BE2C (cell line): ENCODE measurements at regions not wholly inside any gene's neighbourhood (a gene's known extent, or its start where the extent isn't known, plus 50 kb on each side); places are given as distances from the start of the nearest gene placed in this dataset.
"Not testable (repeated sequence)": the region's sequence is repeated elsewhere in the genome, so short reads cannot be mapped to it uniquely, and the experiment has no call there.

ENCODE experiments used
- DNase-seq: peaks from one replicate; pipeline ENCODE4 v3.0.0-alpha.2; 2020
- H3K27me3 ChIP-seq: fragments of 250-450 bp; sonication (Bioruptor Pico); 2 replicates; pipeline ENCODE4 v1.5.1; 2020; ENCODE audit warnings: mild to moderate bottlenecking
- H3K36me3 ChIP-seq: fragments of 250-450 bp; sonication (Bioruptor Pico); 2 replicates; pipeline ENCODE4 v1.5.1; 2020; ENCODE audit warnings: mild to moderate bottlenecking
- H3K4me1 ChIP-seq: fragments of 250-450 bp; sonication (Bioruptor Pico); 2 replicates; pipeline ENCODE4 v1.5.1; 2020
- H3K4me3 ChIP-seq: 2 replicates; pipeline ENCODE4 v1.5.1; 2011; ENCODE audit warnings: low read depth, low read length
- H3K9me3 ChIP-seq: fragments of 250-450 bp; sonication (Bioruptor Pico); 2 replicates; pipeline ENCODE4 v1.5.1; 2020
- CTCF ChIP-seq: IDR thresholded peaks from 2 replicates; pipeline ENCODE4 v1.5.1; 2012; ENCODE audit warnings: mild to moderate bottlenecking, low read depth, low read length

- H3K4me1 ChIP-seq = no peaks in the 10 kb centered on the region
- no peak overlapping the region for H3K4me3 ChIP-seq
- no peaks in the 10 kb centered on the region for H3K27me3 ChIP-seq
- no peak for TF ChIP-seq CTCF
- H3K9me3 ChIP-seq = no peaks in the 10 kb centered on the region
- no peak for DNase-seq
- H3K36me3 ChIP-seq = no peaks in the 10 kb centered on the region
Observed at GRCh38 chr5:67876371-67876770, 339.2 kb upstream of the PIK3R1 start.

DNA sequence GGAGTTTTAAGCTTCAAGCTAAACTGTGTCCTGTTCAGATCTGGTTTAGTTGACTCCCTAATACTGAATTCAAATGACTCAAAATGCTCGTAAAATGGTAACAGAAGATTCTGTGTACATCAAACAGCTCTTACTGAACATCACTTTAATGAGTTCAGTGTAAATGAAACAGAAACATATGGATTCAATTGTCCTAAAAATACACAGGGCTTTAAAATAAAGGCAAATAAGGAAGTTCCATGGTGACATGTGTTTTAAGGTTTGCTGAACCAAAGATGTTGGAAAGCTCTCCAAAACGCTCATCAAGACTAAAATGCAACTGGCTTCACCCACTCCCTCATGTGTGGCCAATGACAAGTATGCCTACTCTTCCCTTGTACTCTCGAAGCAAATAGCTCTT is 340.0 kb upstream of the PIK3R1 start:
- Histone ChIP-seq H3K4me3 (no peak overlapping the region), H3K4me1 (no peaks in the 10 kb centered on the region), H3K9me3 (no peaks in the 10 kb centered on the region), H3K36me3 (no peaks in the 10 kb centered on the region), H3K27me3 (no peaks in the 10 kb centered on the region)
- no peak for TF ChIP-seq CTCF
- DNase-seq = no peak

- H3K4me3 ChIP-seq = no peak overlapping the region
- H3K27me3 ChIP-seq = no peaks in the 10 kb centered on the region
- no peak for DNase-seq
- no peaks in the 10 kb centered on the region for H3K4me1 ChIP-seq
- no peaks in the 10 kb centered on the region for H3K36me3 ChIP-seq
- TF ChIP-seq CTCF = no peak
- no peaks in the 10 kb centered on the region for H3K9me3 ChIP-seq
Observed at GRCh38 chr5:67873935-67874334, 341.6 kb upstream of the PIK3R1 start.

DNA sequence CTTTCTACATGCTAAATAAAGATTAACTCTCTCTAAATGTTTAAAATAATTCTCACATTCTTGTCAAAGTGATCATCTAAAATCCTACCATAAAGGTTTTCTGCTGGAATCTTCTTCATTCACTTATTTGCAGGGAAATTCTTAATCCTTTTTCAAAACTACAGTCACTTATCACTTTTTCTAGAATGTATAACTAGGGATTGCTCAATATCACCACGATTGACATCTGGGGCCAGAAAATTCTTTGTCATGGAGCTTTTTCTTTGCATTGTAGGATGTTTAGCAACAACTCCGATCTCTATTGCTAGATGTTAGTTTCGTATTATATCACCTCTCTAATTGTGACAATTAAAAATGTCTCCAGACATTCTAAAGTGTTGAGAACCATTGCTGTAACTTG is 344.9 kb upstream of the PIK3R1 start:
- no peaks in the 10 kb centered on the region for H3K9me3 ChIP-seq
- H3K36me3 ChIP-seq = no peaks in the 10 kb centered on the region
- H3K4me1 ChIP-seq = no peaks in the 10 kb centered on the region
- no peak for TF ChIP-seq CTCF
- H3K4me3 ChIP-seq = no peak overlapping the region
- H3K27me3 ChIP-seq = no peaks in the 10 kb centered on the region
- no peak for DNase-seq

DNA sequence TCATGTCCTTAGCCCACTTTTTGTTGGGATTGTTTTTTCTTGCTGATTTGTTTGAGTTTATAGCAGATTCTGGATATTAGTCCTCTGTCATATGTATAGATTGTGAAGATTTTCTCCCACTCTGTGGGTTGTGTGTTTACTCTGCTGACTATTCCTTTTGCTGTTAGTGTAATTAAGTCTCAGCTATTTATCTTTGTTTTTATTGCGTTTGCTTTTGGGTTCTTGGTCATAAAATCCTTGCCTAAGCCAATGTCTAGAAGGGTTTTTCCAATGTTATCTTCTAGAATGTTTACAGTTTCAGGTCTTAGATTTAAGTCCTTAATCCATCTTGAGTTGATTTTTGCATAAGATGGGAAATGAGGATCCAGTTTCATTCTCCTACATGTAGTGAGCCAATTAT is 351.2 kb upstream of the PIK3R1 start:
- H3K9me3 ChIP-seq, H3K27me3 ChIP-seq, H3K4me1 ChIP-seq, DNase-seq, H3K36me3 ChIP-seq, H3K4me3 ChIP-seq: not testable (repeated sequence)

- Histone ChIP-seq H3K4me3 (no peak overlapping the region), H3K4me1 (no peaks in the 10 kb centered on the region), H3K27me3 (no peaks in the 10 kb centered on the region), H3K36me3 (no peaks in the 10 kb centered on the region), H3K9me3 (no peaks in the 10 kb centered on the region)
- DNase-seq = no peak
- TF ChIP-seq CTCF = no peak
Observed at GRCh38 chr5:67858471-67859031, 357.0 kb upstream of the PIK3R1 start.

DNA sequence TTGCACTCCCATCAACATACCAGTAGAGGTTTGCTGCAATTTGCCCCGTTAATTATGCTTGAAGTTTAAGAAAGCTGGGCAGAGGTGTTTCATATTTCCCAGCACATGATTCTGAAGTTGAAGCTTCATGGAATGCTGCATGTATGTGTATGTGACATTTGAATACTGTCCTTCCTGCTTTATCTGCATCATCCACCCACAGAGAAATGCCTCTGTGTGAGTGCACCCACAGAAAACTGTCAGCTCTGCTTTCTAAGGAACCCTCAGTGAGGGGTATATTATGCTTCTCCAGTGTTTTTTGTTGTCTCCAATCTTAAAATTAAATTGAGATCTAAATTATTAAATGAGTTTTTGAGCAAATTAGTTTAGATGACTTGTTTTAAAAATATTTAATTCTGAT is 358.1 kb upstream of the PIK3R1 start:
- no peaks in the 10 kb centered on the region for H3K27me3 ChIP-seq
- H3K36me3 ChIP-seq = no peaks in the 10 kb centered on the region
- no peak for TF ChIP-seq CTCF
- no peaks in the 10 kb centered on the region for H3K9me3 ChIP-seq
- no peak for DNase-seq
- H3K4me3 ChIP-seq = no peak overlapping the region
- H3K4me1 ChIP-seq = no peaks in the 10 kb centered on the region
